Stimulated activated naive CD4-positive, alpha-beta T cell (primary cell): ENCODE measurements at regions not wholly inside any gene's neighbourhood (a gene's known extent, or its start where the extent isn't known, plus 50 kb on each side); places are given as distances from the start of the nearest gene placed in this dataset.

ENCODE experiments used
- DNase-seq, 6 experiments: peaks; one replicate each; lab custom pipeline; 2025; lab: John Stamatoyannopoulos, UW

DNA sequence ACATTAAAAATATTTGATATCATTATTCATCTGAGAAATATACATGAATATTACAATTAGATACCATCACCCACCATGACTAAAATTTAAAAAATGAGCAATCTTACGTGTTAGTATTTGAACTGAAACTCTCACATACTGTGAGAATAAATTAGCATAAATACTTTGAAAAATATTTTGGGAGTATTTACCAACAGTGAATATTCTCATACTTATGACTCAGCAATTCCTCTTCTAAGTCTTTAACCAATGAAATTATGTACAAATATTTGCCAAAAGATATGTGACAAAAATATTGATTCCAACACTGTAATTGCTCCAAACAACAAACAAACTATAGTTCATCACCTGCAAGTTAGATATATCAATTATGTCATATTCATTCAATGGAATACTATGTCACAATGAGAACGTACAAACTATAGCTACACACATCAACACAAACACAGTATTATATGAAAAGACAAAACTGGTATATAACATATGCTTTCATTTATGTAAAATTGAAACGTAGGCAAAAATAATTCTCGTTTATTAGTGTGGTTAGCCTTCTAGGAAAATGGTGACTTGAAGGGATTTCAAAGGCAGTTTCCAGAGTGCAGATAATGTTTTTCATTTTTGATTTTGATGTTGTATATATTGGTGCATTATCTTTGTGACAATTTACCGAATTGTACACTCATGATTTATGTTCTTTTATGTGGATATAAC, 742.2 kb downstream of the SLC16A7 start:
- DNase-seq, result no peak

DNA sequence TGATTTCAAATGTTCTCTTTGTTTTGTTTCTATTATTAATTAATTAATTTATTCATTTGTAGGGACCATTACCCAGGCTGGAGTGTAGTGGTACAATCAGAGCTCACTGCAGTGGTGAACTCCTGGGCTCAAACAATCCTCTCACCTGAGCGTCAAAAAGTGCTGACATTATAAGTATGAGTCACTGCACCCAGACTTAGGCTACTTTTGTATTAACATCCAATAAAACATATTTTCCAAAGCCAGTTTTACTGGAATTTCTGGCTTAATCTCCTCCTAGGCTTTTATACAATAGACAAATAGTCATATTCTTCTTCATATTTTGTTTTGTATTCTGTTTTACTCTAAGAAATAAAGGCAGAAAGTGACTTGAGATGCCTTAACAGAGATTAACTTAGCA, 749.6 kb downstream of the SLC16A7 start:
- no peak for DNase-seq

DNA sequence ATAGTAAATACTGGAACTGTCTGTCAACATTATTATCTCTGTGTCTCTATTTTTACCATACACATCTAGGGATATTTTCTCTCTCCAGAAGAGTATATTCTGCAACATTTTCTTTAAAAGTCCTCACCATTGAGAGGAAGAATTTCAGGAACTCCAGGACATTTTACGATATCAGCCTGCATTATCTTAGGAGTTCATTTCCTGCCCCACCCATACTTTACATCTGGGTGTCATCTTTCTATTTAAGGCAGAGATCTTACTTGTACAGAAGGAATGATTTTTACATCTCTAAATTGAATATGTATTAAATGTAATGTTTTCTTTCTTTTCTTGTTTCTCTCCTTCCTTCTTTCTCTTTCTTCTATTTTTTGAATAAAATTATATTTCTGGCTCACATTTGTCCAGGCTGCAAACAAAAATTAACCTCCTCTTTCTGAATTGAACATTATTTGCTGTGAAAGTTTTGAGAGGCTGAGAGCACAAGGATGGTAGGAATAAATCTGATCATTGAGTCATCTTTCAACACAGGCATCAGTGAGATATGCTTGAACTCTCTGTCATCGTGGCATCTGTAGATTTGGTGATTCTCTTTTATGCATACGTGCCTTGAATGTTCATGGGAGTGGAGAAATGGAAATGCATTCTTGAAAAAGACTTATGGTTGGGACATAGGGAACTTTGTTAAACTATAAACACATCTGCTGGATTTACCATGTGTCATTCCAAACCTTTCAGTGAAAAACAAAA, 753.6 kb downstream of the SLC16A7 start:
- DNase-seq, result no peak

- no peak for DNase-seq
Measured at GRCh38 chr12:60387356-60387755, 791.5 kb downstream of the SLC16A7 start.

DNA sequence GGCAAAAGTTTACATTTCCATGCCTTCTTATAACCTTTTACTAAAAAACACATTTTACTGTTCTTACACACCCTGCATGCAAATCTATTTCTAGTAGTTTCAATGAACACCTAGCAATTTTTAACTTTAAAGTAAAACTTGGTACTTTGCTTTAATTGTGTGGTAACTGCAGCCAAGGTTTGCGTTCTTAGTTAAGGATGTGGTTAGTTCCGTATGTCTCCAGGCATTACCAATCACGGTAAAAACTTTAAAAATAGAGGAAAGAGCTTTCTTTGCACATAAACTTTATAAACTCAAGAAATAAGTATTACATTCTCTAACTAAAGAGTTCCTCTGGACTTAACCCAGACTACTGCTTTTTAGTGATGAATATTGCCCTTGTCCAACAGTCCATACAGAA, 795.2 kb downstream of the SLC16A7 start:
- no peak for DNase-seq

GRCh38 chr12:60391791-60392190, 796.0 kb downstream of the SLC16A7 start:
- DNase-seq, result no peak

DNA sequence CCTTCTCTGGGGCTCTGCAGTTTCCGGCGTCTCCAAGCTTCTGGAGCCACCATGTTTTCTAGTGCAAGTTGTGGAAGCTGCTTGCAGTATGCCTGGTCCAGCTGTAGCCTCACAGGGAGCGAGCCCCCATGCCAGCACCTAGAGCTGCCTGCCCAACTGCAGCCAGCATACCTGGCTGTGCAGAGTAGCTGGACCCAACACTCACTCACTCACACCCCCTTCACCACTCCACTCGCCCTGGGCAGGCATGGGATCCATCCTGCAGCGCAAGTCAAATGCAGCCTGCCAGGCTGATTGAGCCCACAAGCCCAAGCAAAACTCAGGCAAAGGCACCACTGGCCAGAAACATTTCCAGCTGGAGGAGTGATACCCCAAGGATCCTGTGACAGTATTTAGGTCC, 797.3 kb downstream of the SLC16A7 start:
- no peak for DNase-seq

DNA sequence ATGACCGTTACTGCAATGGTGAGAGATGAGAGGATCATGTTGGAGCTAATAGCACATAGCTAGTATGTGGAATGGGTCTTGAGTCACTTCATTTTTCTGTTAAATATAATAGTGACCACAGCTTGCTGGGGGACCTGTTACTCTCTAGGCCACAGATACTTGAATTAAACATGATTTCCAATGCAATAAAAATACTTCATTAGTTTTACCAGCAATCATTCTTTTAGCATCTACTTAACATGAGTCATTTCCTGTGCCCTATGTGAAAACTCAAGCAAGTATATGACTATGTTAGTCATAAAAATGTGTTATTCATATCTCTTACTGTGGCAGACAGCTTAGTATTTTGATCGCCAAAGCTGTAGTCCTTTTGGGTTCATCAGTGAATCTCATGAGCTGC, 798.8 kb downstream of the SLC16A7 start:
- DNase-seq, result no peak

DNA sequence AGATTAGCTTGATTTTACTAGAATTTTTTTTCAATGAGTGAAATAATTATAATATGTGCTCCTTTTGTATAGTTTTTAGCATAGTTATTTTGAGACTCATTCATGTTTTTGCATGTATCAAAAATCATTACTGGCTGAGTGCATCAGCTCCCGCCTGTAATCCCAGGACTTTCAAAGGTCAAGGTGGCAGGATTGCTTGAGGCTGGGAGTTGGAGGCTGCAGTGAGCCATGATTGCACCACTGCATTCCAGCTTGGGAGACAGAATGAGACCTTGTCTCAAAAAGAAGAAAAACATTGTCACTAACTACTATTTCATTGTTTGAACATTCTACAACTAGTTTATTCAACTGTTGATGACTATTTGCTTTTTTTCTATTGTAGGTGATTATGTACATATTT, 802.7 kb downstream of the SLC16A7 start:
- DNase-seq, result no peak

- DNase-seq, result no peak
Measured at GRCh38 chr12:60399064-60399463, 803.2 kb downstream of the SLC16A7 start.

DNA sequence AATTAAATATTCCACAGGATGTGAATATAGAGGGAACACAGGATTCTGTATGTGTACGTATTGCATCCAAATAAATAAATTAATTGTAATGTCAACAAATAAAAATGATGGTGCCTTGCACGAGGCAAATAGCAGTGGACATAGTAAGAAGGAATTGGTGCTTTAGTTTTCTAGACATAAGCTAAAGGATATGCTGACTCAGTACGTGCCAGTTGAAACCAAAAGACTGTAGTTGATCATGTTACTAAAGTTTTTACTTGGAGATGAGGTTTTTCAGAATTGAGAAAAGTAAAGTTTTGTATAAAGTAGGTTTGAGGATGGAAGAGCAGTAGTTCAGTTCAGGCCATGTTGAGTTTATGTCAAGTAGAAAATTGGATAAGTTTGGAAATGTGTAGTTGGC, 807.2 kb downstream of the SLC16A7 start:
- DNase-seq, result no peak

GRCh38 chr12:60415351-60415750, 819.5 kb downstream of the SLC16A7 start:
- DNase-seq, result no peak

DNA sequence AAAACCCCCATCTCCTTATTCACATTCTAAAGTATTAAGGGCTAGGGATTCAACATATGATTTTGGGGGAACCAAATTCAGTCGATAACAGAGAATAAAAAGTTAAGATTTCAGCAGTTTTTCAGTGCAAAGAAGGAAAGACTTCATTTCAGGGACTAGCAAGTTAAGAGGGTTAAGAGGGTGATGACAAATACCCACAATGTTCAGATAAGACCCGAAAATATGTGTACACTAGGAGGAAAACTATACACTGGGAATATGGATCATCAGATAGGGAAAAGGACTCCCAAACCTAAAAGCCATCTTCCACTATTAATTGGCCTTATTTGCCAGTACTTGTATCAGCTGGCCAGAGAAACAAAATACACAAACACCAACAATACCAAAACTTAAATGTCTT, 824.2 kb downstream of the SLC16A7 start:
- no peak for DNase-seq

DNA sequence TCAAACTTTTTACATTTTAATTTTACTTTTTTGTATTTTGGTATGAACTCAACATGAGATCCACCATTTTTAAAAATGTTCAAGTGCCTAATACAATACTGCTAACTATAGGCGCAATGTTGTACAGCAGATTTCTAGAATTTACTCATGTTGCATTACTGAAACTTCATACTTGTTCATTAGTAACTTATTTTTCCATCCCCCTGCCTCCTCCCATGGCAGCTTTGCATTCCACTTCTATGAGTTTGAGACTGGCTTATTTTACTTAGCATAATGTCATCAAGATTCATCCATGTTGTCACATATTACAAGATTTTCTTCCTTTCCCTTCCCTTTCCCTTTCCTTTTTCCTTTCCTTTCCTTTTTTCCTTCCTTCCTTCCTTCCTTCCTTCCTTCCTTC, 825.9 kb downstream of the SLC16A7 start:
- no peak for DNase-seq

- no peak for DNase-seq
Measured at GRCh38 chr12:60437297-60437696, 841.5 kb downstream of the SLC16A7 start.

- DNase-seq, result no peak
Measured at GRCh38 chr12:60441577-60441976, 845.7 kb downstream of the SLC16A7 start.

DNA sequence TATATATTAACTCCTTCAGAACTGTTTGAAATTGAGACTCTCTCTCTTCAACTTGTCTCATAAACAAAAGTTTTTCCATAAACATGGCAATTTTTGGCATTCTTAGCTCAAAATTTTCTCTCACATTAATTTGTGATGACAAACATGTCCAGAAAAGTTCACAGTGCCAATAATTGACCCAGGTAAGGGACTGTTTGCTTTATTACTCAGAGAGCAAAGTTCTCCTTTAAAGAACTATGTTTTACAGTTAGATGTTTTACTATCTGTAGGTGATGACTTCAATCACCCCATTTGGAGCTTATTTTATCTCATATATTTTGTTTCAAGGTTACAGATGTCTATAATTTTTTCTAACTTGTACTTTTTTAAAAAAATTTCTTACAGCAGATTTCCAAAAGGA, 855.6 kb downstream of the SLC16A7 start:
- DNase-seq, result no peak

DNA sequence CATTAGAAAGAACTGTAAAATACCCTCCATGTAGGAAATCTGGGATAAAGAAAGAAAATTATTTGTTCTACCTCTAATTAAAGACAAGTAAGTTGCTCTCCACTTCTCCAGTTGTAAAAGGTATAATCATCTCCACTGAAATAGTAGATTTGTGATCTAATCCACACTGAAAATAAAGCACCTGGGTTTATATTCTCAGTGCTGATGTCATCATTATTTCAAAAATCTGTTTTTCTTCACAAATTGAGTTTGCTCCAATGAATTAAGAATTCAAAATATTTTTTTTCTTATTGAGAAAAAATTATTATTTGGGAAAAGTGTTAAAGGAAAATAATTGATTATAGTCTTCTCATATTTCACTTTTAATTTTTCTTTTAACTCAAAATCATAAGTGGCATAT, 869.2 kb downstream of the SLC16A7 start:
- no peak for DNase-seq

DNA sequence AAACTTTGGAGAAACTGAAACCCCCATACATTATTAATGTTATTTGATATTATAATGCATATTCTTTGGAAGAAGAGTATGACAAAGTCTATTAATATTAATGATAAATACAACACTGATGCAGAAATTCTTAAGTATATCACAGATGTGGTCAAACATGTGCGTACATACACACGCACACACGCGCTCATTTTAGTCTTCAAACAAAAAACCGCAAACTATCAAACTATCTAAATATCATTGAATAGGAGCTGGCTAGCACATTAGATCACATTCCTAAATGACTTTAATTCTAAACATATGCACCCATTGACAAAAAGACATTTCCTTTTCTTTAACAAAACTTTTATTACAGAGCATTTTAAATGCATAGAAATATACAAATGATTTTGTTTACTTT, 872.7 kb downstream of the SLC16A7 start:
- no peak for DNase-seq

DNA sequence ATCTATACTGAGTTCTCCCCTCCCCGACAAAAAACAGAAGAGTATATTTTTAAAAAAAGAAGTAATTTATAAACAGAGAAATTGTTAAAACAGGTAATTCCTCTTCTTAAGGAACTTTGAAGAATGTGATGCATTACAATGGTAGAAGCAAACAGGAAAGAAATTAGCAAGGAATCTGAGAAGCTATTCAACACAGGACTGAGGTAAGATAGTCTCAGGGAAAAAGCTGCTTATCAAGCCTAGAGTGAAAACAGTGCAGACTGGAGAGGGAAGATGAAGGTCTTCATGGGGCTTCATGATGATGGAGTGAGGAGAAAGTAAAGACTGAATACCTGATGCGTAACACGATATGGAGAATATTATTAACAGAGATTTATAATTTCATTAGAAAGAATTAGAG, 880.0 kb downstream of the SLC16A7 start:
- DNase-seq, result no peak

- DNase-seq, result no peak
Measured at GRCh38 chr12:60487284-60487683, 891.5 kb downstream of the SLC16A7 start.

DNA sequence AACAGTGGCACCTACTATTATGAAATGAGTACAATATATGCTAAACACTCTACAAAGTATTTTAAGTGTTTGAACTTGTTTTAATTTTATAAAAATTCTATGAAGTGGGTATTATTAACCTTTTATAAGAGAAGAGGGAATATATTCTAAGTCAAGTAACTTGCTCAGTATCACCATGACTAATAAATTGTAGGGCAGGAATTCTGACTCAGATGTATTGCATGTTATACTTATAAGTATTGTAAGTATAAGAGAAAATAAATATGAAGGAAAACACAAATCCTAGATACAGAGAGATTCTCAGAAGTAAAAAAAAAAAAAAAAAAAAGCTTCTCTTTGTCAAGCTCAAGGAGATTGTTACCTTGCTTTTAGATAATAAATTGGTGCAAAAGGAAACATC, 893.2 kb downstream of the SLC16A7 start:
- DNase-seq, result no peak

DNA sequence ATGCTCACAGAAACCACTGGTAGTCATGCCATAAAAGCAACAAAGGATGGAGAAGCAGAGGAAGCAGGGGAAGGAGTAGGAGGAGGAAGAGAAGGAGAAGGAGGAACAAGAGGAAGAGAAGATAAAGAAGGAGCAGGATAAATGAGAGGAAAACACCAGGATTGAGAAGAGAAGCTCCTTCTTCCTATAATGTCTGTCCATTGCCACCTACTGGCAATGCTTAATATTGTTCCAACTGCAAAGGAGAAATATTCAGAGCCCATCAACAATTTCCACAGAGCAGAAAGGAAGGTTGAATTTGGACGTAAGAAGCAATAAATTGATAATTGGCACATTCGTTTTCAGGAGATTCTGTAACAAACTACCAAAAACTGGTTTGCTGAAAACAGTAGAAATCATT, 898.4 kb downstream of the SLC16A7 start:
- DNase-seq, result no peak

DNA sequence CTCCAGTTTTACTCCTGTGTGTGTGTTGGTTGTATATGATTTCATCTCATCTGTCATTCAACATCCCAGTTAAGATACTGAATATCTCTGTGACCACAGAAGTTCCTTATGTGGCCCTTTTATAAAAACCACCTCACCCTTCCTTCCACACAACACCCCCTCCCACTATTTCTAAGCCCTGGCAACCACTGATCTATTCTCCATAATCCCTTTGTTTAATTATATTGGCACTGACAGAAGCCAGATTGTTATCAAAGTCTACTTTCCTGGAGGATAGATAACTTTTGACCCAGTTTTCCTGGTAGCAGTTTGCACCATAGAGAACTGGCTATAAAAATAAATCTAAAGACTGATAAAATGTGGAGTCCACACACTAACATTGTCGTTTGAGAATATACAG, 902.8 kb downstream of the SLC16A7 start:
- DNase-seq, result no peak
